Karpas-422 (cell line): ENCODE measurements at regions not wholly inside any gene's neighbourhood (a gene's known extent, or its start where the extent isn't known, plus 50 kb on each side); places are given as distances from the start of the nearest gene placed in this dataset.

Source experiments
- DNase-seq: peaks from one replicate; pipeline ENCODE4 v3.0.0-alpha.2; 2015
- H2AFZ ChIP-seq: fragments of 200-600 bp; sonication (generic); 2 replicates; pipeline ENCODE4 v1.6.1; 2014; ENCODE audit warnings: antibody characterized with exemption, low read length, mixed read lengths
- H3K27ac ChIP-seq: fragments of 200-600 bp; sonication (generic); 2 replicates; pipeline ENCODE4 v1.5.1; 2014; ENCODE audit warnings: mild to moderate bottlenecking, low read length, moderate library complexity
- H3K27me3 ChIP-seq: fragments of 200-600 bp; sonication (generic); 2 replicates; pipeline ENCODE4 v1.6.1; 2014; ENCODE audit warnings: low read length, mixed read lengths
- H3K36me3 ChIP-seq: fragments of 200-600 bp; sonication (generic); 2 replicates; pipeline ENCODE4 v1.6.1; 2014; ENCODE audit warnings: low read length, mixed read lengths; ENCODE audit not compliant: insufficient read depth
- H3K4me1 ChIP-seq: fragments of 200-600 bp; sonication (generic); 2 replicates; pipeline ENCODE4 v1.6.1; 2014; ENCODE audit warnings: mild to moderate bottlenecking, low read length, mixed read lengths
- H3K4me2 ChIP-seq: fragments of 200-600 bp; sonication (generic); 2 replicates; pipeline ENCODE4 v1.6.1; 2014; ENCODE audit warnings: low read length, low read depth, mild to moderate bottlenecking; ENCODE audit not compliant: poor library complexity, severe bottlenecking
- H3K4me3 ChIP-seq: fragments of 200-600 bp; sonication (generic); 2 replicates; pipeline ENCODE4 v1.5.1; 2014; ENCODE audit warnings: mild to moderate bottlenecking, antibody characterized with exemption, low read length, mixed read lengths
- H3K79me2 ChIP-seq: fragments of 200-600 bp; sonication (generic); 2 replicates; pipeline ENCODE4 v1.6.1; 2014; ENCODE audit warnings: mild to moderate bottlenecking, low read length, mixed read lengths
- H3K9ac ChIP-seq: fragments of 200-600 bp; sonication (generic); 2 replicates; pipeline ENCODE4 v1.6.0; 2014; ENCODE audit warnings: low read length
- H3K9me2 ChIP-seq: fragments of 200-600 bp; sonication (generic), shearing (Covaris generic); replicated peaks from 2 replicates; pipeline ENCODE4 v1.6.0; 2014; ENCODE audit warnings: mild to moderate bottlenecking, low read length, moderate library complexity; ENCODE audit not compliant: insufficient read depth
- H3K9me3 ChIP-seq: fragments of 300-700, 200-600 bp; sonication (generic); 2 replicates; pipeline ENCODE4 v1.6.1; 2014; ENCODE audit warnings: low read length, mixed read lengths
- H4K20me1 ChIP-seq: fragments of 200-600 bp; sonication (generic); 2 replicates; pipeline ENCODE4 v1.6.1; 2014; ENCODE audit warnings: mild to moderate bottlenecking, antibody characterized with exemption, low read length, low read depth; ENCODE audit not compliant: insufficient read depth

GRCh38 chr3:14252321-14253021 lies 73.9 kb downstream of the LSM3 start:
- Histone ChIP-seq H3K79me2 (no peaks in the 10 kb centered on the region), H2AFZ (no peak overlapping the region), H3K4me3 (no peak overlapping the region), H3K27ac (no peak overlapping the region), H4K20me1 (no peaks in the 10 kb centered on the region), H3K4me1 (no peaks in the 10 kb centered on the region), H3K9ac (no peak overlapping the region), H3K27me3 (no peaks in the 10 kb centered on the region), H3K9me3 (no peaks in the 10 kb centered on the region), H3K9me2 (no peaks in the 10 kb centered on the region), H3K4me2 (no peak overlapping the region), H3K36me3 (no peaks in the 10 kb centered on the region)
- DNase-seq = no peak

DNA sequence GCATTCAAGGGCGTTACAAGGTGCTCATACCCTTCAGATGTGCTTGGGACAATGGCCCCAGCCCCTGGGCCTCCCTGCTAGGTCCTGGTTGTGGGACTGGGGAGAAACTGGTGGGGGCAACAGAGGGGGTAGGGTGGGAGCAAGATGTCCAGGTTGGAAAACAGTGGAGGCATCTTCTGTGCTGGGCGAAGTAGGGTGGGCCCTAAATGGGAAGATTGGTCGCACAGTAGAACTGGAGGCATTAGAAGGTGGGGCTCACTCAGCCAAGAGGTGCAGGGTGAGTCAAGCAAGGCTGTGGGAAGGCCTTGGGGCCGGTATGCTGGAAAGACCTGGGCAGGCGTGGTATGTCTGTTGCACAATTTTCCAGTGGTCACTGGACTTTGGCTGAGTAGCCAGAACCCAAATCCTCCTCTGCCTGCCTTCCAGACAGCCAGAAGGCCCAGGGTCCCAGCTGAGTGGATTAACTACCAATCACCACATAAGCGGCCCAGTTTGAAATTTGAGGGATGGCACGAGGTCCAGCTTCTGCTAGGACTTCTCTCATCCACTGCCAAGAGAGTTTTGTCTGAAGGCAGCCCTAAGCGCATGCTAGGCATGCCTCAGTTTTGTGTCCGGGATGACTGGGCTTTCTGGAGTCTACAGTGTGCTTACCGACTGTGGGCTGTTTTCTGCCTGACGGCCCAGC lies 74.5 kb downstream of the LSM3 start:
- DNase-seq = no peak
- no peaks in the 10 kb centered on the region for H3K9me2 ChIP-seq
- H3K4me1 ChIP-seq = no peaks in the 10 kb centered on the region
- H3K27ac ChIP-seq = no peak overlapping the region
- H3K4me3 ChIP-seq = no peak overlapping the region
- no peaks in the 10 kb centered on the region for H3K27me3 ChIP-seq
- H3K9me3 ChIP-seq = no peaks in the 10 kb centered on the region
- no peaks in the 10 kb centered on the region for H3K36me3 ChIP-seq
- H3K4me2 ChIP-seq = no peak overlapping the region
- no peak overlapping the region for H2AFZ ChIP-seq
- no peaks in the 10 kb centered on the region for H3K79me2 ChIP-seq
- no peaks in the 10 kb centered on the region for H4K20me1 ChIP-seq
- no peak overlapping the region for H3K9ac ChIP-seq

DNA sequence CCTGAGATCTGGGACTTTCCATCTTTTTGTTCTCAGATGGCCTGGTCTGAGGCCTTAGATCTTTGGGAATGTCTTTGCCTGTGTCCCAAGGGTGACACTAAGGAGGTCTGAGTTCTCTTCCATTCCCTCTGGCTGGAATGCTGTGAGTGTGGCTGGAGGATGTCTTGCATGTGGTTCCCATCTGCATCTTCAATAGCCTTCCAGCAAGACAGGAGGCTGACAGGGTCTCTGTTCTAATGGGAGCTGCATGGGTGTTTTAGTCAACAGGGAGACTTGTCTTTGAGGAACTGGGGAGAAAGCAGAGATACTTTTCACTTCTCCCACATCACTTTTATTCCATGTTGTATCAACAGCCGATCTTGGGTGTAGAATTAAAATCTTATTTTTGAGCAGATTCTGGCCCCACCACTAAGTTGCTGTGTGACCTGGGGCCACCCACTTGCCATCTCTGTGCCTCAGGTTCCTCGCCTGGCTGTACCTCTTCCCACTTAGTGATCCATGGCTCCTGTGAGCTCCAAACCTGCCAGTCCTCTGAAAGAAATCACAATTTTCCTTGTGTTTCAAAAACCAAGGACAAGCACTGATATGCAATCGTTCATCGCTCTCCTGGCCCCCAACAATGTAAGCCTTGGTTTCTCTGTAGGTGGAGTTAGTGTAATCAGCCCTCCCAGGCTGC lies 75.2 kb downstream of the LSM3 start:
- Histone ChIP-seq H3K9ac (no peak overlapping the region), H4K20me1 (no peaks in the 10 kb centered on the region), H3K79me2 (no peaks in the 10 kb centered on the region)

DNA sequence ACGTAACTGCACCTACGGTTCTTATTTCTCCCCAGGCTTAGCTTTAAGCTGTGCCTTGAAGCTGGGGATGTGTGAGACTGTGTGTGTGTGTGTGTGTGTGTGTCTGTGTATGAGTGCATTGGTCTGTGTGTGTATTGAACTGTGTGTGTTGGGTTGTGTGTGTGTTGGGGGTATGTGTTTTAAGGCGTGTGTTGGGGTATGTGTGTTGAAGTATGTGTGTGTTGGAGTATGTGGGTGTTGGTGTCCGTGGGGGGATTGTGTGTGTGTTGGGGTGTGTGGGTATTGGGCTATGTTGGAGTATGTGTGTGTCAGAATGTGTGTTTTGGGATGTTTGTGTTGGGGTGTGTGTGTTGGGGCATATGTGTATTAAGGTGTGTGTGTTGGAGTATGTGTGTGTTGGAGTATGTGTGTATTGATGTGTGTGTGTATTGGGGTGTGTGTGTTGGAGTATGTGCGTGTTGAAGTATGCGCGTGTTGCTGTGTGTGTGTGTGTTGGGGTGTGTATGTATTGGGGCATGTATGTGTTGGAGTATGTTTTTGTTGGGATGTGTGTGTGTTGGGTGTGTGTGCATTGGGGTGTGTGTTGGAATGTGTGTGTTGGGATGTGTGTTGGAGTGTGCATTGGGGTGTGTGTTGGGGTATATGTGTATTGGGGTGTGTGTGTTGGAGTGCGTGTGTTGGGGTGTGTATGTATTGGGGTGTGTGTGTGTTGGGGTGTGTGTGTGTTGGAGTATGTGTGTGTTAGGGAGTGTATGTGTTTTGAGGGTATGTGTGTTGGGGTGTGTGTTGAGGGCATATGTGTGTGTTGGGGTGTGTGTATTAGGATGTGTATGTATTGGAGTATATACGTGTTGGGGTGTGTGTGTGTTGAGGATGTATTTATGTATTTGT lies 76.4 kb downstream of the LSM3 start:
- no peak overlapping the region for H2AFZ ChIP-seq
- H3K36me3 ChIP-seq = no peaks in the 10 kb centered on the region
- H3K4me1 ChIP-seq = no peaks in the 10 kb centered on the region
- H3K9ac ChIP-seq = no peak overlapping the region
- H3K79me2 ChIP-seq = no peaks in the 10 kb centered on the region
- H3K27me3 ChIP-seq = no peaks in the 10 kb centered on the region
- no peaks in the 10 kb centered on the region for H3K9me2 ChIP-seq
- no peak overlapping the region for H3K4me2 ChIP-seq
- no peaks in the 10 kb centered on the region for H4K20me1 ChIP-seq
- H3K9me3 ChIP-seq = no peaks in the 10 kb centered on the region
- no peak overlapping the region for H3K4me3 ChIP-seq
- DNase-seq = no peak
- H3K27ac ChIP-seq = no peak overlapping the region

More for the DNA sequence above, 75.2 kb downstream of the LSM3 start:
- Histone ChIP-seq H3K9me2 (no peaks in the 10 kb centered on the region), H2AFZ (no peak overlapping the region), H3K27ac (no peak overlapping the region), H3K27me3 (no peaks in the 10 kb centered on the region), H3K4me3 (no peak overlapping the region), H3K36me3 (no peaks in the 10 kb centered on the region), H3K4me2 (no peak overlapping the region), H3K9me3 (no peaks in the 10 kb centered on the region), H3K4me1 (no peaks in the 10 kb centered on the region)
- no peak for DNase-seq

DNA sequence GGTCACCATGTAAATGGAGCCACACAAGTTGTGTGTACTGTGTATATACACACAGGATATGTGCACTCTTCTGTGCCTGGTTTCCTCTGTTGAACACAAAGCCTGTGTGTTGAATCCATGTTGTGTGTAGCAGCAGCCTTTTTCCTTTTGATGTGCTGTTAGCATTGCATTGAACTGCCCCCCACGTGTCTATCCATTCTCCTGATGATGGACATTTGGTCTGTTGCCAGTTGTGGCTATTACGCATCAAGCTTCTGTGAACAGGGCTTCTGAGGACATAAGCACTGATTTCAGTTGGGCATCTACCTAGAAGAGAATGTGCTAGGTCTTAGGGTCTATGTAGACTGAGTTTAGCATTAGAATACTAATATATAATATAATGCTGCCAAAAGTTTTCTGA lies 77.4 kb downstream of the LSM3 start:
- no peak overlapping the region for H3K9ac ChIP-seq
- no peaks in the 10 kb centered on the region for H3K4me1 ChIP-seq
- no peaks in the 10 kb centered on the region for H3K27me3 ChIP-seq
- H2AFZ ChIP-seq = no peak overlapping the region
- no peaks in the 10 kb centered on the region for H3K79me2 ChIP-seq
- no peak overlapping the region for H3K4me3 ChIP-seq
- H3K4me2 ChIP-seq = no peak overlapping the region
- no peak for DNase-seq
- H3K9me3 ChIP-seq = no peaks in the 10 kb centered on the region
- no peak overlapping the region for H3K27ac ChIP-seq
- no peaks in the 10 kb centered on the region for H4K20me1 ChIP-seq
- H3K9me2 ChIP-seq = no peaks in the 10 kb centered on the region
- no peaks in the 10 kb centered on the region for H3K36me3 ChIP-seq

DNA sequence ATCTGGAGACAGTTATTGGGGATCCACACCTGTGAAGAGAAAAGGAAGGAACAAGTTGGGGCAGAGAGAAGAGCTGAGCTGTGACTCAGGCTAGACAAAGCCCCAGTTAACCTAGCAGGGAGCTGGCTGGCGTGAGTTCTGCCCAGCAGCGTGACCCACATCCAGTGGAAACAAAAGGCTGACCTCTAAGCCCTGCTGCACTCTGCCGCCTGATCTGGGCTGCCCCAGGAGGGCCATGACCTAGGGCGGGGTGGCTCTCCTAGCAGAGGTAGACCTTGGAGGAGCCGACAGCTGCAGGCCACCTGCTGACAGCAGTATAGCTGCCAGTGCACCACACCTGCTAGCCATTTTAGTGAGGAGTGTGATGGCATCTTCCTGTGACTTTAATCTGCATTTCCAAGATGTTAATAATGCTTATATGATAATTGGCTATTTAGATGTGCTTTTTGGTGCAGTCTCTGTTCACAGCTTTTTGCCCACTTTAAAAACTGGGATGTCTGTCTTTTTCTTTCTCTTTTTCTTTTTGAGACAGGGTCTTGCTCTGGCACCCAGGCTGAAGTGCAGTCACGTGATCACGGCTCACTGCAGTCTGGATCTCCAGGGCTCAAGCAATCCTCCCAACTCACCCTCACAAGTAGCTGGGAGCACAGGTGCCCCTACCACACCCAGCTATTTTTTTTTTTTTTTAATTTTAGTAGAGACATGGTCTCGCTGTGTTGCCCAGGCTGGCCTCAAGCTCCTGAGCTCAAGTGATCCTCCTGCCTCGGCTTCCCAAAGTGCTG lies 78.1 kb downstream of the LSM3 start:
- H3K27me3 ChIP-seq = no peaks in the 10 kb centered on the region
- no peaks in the 10 kb centered on the region for H4K20me1 ChIP-seq
- no peaks in the 10 kb centered on the region for H3K9me2 ChIP-seq
- H3K79me2 ChIP-seq = no peaks in the 10 kb centered on the region
- no peak overlapping the region for H3K27ac ChIP-seq
- no peak overlapping the region for H3K4me2 ChIP-seq
- no peak for DNase-seq
- H3K9me3 ChIP-seq = no peaks in the 10 kb centered on the region
- no peak overlapping the region for H3K4me3 ChIP-seq
- H3K36me3 ChIP-seq = no peaks in the 10 kb centered on the region
- H2AFZ ChIP-seq = no peak overlapping the region
- H3K4me1 ChIP-seq = no peaks in the 10 kb centered on the region
- no peak overlapping the region for H3K9ac ChIP-seq

DNA sequence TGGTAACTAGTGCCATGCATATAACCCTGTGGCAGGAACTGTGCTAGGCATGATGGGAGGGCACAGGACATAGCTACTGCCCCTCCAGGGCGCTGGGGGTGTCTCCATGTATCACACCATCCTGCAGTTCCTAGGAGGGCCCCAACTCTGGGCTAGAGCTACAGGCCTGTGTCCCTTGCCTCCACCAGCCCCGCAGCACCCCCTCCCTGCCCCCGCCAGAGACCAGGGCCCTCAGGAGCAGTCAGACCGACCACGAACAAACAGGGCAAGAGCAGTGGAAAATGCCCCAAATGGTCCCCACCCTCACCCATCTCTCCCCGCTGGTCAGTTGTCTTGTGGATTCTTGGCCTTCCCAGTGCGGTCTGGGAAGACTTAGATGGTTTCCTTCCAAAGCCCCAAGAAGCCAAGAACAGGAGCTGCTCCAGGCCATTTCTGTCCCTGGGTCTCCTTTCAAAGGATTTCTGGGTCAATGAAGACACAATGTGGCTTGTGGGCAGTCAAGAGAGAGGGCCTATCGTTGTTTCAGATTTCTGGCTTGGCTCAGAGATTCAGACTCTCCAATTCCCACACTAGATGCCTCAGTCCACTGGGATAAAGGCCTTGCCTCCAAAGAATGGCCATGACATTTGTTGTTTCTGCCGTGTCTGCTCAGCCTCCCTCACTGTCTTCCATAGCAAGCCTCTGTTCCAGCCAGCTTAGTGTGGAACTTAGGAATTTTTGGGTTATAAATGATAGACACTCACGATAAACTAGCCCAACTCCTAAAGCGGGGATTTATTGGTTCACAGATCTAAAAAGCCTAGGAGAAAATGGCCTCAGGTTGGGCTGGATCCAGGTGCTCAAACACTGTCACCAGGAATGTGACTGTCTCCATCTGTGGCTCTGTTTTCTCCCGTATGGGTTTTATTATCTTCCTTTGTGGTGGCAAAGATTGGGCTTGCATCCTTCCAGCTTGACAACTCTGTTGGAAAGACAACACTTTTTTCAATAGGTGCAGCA lies 80.6 kb downstream of the LSM3 start:
- H3K9me3 ChIP-seq = no peaks in the 10 kb centered on the region
- no peak overlapping the region for H2AFZ ChIP-seq

More for the DNA sequence above, 80.6 kb downstream of the LSM3 start:
- H3K27ac ChIP-seq = no peak overlapping the region
- no peaks in the 10 kb centered on the region for H3K79me2 ChIP-seq
- H4K20me1 ChIP-seq = no peaks in the 10 kb centered on the region
- H3K27me3 ChIP-seq = no peaks in the 10 kb centered on the region
- no peaks in the 10 kb centered on the region for H3K9me2 ChIP-seq
- no peak for DNase-seq
- no peak overlapping the region for H3K4me2 ChIP-seq
- no peaks in the 10 kb centered on the region for H3K4me1 ChIP-seq
- H3K4me3 ChIP-seq = no peak overlapping the region
- H3K36me3 ChIP-seq = no peaks in the 10 kb centered on the region
- no peak overlapping the region for H3K9ac ChIP-seq
